ENCODE measurements at regions not wholly inside any gene's neighbourhood (a gene's known extent, or its start where the extent isn't known, plus 50 kb on each side); places are given as distances from the start of the nearest gene placed in this dataset.

DNA sequence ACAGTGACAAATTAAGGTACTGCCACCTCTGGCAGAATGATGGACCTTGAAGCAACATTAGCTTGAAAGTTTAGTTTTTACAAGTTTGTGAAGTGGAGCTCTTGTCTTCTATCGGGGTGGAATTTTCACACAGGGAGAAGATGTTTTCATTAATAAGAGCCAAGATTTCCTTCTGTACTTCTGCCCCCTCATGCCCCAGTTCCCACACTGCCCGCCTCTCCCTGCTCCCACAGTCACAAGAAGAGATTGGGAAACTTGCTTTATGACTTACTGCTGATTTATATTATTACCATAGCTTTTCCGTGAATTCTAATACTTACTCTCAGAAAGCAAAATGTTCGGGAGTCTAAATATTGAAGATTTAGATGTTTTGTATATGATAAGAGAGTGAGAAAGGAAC is 539.8 kb upstream of the ARX start:
- no peak for TF ChIP-seq YY1 (IDR thresholded peaks at IDR 0.05; ENCODE audit: insufficient read depth, insufficient read length)
- no peak for TF ChIP-seq ZNF274 (IDR thresholded peaks at IDR 0.05; ENCODE audit: low read depth, low read length)
- no peak for TF ChIP-seq SUZ12 (IDR thresholded peaks at IDR 0.05; ENCODE audit: extremely low read depth, insufficient read depth, insufficient read length)
